ENCODE measurements at regions not wholly inside any gene's neighbourhood (a gene's known extent, or its start where the extent isn't known, plus 50 kb on each side); places are given as distances from the start of the nearest gene placed in this dataset.
"Not testable (repeated sequence)": the region's sequence is repeated elsewhere in the genome, so short reads cannot be mapped to it uniquely, and the experiment has no call there.

DNA sequence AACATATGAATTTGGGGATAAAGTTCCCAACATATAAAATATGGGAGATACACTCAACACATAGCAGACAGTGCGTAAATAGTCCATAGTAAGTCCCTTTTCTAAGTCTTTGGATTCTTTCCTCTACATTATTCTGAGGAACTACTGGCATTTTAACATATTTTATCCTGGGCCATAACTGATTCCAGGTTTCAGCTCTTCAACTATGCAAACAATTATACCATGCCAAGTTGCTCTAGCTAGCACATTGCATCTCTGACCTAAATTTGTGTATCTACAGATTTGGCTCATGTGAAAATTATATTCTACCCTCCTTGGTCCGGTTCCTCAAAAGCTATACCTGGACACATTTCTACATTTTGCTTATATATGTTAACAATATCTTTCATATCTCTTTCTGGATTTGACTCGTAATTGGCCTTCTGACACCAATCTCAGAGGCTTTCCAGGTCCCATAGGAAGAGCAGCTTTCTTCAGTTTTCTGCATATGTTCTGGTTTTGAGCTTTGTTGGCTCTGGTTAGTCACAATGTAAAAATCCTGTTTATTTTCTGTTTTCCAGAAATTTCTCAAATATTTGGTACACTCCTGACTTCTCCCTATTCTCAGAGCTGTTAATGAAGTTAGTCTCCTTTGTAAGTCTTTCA, 305.4 kb downstream of the BMP4 start:
- DNase-seq: no peak

DNA sequence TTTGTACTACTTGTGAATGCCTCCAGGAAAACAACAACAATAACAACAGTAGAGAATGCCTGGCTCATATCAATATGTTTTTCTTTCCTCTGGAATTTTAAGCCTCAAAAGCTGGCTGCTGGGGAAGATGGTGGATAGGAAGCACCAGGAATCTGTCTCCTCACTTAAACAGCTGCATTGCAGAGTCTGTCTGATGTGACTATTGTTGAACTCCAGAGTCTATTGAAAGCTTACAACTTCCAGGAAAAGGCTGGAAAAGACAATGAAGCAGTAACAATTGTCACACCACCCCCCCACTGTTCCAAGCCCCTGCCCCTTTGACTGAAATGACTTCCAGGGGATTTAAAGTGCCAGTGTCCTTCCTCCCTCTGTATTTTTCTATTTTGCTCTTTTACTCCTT, 309.7 kb downstream of the BMP4 start:
- no peak for DNase-seq

GRCh38 chr14:53640695-53641094, 315.9 kb downstream of the BMP4 start:
- no peak for DNase-seq

GRCh38 chr14:53638966-53639365, 317.7 kb downstream of the BMP4 start:
- DNase-seq: no peak

- no peak for DNase-seq
These were observed 321.8 kb downstream of the BMP4 start for GRCh38 chr14:53634793-53635192.

DNA sequence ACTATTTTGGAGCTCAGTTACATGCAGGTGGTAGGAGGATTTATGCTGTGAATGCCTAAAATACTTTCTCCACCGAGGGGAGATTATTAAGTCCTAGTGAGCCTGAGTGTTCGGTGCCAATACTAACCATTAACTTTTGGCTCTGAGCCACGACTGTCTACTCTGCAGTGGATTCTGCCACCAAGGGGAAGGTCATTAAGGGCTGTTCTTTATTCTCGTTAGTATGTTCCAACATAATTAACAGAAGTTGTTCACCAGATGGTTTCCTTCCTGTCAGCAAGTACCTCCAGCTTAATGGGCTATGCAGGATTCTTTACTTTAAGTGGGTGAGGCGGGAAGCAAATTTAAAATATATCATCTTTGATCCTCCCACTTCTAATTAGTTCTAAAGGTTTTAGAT, 326.3 kb downstream of the BMP4 start:
- DNase-seq: no peak

- DNase-seq: no peak
These were observed 327.7 kb downstream of the BMP4 start for GRCh38 chr14:53628732-53629430.

GRCh38 chr14:53628261-53628660, 328.4 kb downstream of the BMP4 start:
- DNase-seq: no peak

DNA sequence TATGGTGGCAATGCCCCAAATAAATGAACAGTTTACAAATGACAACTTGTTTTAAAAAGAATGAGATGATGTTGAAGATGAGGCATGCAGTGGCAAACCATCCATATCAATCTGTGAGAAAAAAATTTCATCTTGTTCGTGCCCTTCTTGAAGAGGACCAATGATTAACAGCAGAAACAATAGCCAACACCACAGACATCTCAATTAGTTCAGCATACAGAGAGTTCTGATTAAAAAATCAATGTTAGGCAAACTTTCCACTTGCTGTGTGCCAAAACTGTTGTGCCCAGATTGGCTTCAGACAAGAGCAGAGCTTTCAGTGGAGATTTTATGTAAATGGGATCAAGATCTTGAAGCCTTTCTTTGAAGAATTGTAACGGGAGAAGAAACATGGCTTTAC, 329.9 kb downstream of the BMP4 start:
- DNase-seq: no peak

GRCh38 chr14:53622447-53622846, 334.2 kb downstream of the BMP4 start:
- no peak for DNase-seq

GRCh38 chr14:53621921-53622320, 334.7 kb downstream of the BMP4 start:
- no peak for DNase-seq

- DNase-seq: no peak
These were observed 335.2 kb downstream of the BMP4 start for GRCh38 chr14:53621433-53621832.

DNA sequence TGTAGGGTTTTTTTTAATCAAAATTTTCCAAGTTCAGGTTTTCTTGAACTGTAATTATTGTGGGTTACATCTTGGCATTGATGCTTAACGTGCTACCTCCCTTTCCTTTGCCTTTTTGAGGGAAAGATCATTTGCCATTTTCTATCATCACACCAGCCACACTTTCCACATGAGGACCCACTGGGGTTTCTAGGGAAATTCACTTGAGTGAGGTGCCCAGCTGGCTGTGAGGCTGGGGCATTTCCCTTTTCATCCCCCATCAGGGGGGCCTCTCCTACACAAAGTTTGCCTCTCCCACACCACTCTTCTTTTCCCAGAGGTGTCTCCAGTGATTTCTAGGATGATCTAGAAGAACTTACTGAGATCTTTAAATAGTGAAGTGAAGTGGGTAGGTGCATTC, 335.7 kb downstream of the BMP4 start:
- no peak for DNase-seq

DNA sequence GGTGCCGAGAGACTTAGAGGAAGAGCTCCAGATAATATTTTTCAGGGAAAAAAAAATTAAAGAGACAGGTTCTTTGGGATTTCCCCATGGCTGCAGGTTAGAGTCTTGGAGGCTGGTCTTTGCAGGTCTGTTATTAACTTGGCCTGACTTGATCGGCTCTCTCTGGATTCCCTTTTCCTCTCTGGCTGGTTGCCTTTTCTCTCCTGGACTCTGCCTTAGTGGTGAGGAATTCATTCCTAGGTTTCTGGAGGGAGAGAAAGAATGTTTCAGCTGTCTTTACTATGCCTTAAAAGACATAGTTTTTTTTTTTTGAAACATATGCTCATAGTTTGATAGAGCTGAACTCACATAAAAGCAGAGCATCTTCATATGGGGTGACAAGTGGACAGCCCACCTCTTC, 336.3 kb downstream of the BMP4 start:
- no peak for DNase-seq

DNA sequence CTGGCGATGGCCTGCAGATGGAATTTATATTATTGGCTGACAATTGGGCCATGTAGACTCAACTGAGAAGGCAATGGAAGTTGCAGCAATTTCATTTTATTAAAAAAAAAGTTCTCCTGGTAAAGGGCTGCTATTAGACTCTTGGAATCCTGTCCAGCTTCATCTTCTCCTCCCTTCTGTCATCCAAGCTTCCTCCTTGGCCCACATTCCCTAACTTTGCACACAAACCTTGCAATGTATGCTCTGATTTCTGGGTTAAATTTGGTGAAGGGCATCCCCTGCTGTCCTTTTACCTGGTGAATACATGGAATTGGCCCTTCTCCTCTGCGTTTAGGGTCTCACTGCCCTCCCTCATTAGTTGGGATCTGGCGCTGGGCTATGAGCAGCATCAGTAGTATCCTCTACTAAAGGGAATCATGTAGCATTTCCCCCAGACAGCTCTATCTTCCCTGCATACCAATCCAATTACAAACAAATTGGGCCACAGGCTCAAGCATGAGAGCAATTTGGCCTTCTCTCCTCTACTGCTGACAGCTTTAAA, 336.9 kb downstream of the BMP4 start:
- DNase-seq: no peak

DNA sequence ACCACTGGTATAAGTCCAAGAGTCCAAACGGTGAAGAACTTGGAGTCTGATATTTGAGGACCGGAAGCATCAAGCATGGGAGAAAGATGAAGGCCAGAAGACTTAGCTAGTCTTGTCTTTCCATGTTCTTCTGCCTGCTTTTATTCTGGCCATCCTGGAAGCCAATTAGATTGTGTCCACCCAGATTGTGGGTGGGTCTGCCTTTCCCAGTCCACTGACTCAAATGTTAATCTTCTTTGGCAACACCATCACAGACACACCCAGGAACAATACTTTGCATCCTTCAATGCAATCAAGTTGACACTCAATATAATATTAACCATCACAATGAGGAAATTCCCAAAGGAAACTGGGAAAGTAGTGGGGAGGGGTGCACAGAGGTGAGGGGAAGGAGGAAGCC, 340.1 kb downstream of the BMP4 start:
- DNase-seq: not testable (repeated sequence)

DNA sequence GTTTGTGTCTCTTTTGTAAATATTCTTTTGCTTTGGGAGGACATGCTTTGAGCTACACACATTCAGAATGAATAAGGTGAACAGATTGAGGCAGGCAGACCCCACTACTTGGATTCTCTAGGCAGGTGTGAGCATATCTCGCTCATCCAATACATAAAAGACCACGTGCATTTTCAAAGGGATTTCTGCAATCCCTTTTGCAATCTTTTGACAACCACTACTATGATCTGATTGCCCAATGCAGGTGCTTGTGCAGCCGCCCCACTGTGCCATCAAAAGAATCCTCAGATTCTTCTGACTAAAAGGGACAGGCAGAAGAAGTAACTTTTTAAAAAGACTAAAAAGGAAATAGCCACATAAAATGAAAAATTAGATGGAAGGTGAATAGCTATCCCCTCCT, 341.4 kb downstream of the BMP4 start:
- no peak for DNase-seq

DNA sequence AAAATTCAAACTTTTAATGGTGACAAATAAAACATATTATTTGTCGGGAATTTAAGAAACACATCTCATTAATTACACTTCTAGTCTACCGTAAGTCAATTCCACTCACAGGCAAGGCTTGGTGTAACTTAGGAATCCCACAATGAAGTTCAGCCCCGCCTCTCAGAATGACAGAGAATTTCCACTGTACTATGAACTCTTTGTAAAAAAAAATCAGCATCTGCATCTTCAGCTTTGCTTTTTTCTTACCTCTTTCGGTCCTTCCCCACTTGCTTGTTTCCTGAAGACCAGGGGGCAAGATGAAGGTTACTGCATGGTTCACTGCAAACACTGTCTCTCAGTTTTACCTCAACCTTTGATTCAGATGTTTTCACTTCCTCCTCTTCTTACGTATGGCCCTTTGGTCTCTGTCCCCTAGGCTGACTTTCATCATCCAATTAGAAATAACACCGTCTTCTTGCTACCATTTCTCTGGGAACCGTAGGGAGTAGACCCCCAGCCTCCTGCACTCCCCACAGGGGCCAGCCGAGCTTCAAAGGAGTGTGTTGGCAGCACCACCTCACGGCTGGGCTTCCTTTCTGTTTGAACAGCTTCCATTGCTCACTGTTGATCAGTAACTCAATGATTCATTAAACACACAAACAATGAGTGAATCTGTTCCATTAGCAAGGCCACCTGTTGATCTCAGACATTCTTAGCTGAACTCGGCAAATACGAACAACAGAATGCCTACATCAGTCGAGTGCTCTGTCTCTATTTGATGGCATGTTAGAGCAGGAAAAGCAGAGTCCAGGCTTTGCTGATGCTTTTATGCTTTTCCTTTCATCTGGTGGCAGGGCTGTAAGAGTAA, 343.0 kb downstream of the BMP4 start:
- DNase-seq: no peak

DNA sequence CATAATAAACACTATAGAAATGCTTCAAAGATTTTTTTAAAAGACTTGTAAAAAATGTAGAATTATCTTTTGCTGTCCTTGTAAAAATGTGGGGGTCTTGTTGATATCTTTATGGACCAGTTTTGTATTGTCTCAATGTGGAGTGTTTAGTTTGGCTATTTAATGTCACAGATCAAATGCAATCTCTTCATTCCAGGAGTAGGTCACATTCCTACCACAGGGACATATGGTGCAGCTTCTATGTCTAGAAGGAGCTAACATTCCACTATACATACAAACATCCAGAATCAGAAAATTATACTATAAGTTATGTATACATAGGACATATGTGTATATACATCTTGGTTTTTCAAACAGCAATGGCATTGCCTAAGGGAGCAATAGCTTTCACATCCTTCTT, 345.7 kb downstream of the BMP4 start:
- DNase-seq: no peak

DNA sequence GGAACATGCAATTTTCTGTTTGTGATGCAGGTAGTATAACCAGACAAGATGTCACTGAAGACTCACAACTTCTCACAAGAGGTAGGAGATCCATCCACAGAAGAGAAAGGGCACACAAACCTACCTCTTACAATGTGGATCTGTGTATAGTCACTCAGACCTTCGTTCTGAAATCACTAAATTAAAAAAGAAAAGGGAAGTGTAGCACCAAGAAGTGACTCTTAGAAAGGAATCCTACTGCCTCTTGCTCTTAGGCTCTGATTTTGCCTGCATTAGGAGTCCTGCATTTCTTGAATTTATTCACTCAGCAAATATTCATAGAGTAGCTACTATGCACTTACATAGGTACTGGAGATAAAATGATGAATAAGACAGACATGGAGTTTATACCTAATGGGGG, 347.6 kb downstream of the BMP4 start:
- no peak for DNase-seq

DNA sequence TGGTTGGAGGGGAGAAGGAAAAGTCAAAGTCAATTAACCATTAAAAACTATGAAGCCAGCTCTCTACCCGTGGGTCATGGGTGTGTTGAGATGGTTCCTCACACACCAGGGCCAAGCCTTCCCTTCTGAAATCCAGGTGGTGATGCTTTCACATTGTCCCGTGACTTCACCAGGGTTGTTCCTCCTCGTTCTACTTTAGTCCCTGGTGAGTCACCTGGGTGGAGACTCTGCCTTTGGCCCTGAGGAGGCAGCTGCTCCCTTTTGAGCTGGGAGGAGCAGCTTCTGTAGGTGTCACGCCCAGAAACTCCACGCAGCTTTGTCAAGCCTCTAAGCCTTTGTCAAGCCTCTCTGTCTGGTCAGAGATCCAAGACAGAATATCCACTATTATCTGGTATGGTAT, 348.3 kb downstream of the BMP4 start:
- no peak for DNase-seq

- no peak for DNase-seq
These were observed 350.4 kb downstream of the BMP4 start for GRCh38 chr14:53606203-53606602.

DNA sequence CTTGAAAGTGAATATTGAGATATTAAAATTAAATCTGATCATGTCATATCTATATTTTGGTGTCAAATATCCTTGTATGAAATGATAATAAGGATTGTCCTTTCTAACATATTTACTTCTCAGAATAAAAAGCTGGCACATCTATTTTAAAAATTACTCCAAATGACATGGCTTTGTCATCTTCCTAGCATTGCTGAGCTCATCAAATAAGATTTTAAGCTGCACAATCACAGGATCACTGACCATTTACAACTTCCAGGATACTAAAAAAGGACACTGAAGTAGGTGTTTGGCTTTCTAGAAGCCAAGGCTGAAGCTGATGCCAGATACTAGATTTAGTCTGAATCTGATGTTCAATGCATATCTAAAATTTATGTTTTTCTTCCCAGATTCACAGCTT, 351.1 kb downstream of the BMP4 start:
- no peak for DNase-seq

- no peak for DNase-seq
These were observed 352.6 kb downstream of the BMP4 start for GRCh38 chr14:53603994-53604393.
